Gastrocnemius medialis (tissue), 4 donors: ENCODE measurements at regions not wholly inside any gene's neighbourhood (a gene's known extent, or its start where the extent isn't known, plus 50 kb on each side); places are given as distances from the start of the nearest gene placed in this dataset.

Experiments
- ATAC-seq, 2 donors: fragments of 150-250 bp; one replicate each; pipeline ENCODE4 v1.9.1; 2016
- DNase-seq, 2 donors: peaks; one replicate each; pipeline ENCODE4 v3.0.0-alpha.2; 2019
- H3K27ac ChIP-seq, 4 donors: fragments of 200-600 bp; sonication (generic); 1 replicate in 1 of 4; 2 replicates in 3 of 4; pipeline ENCODE4 v1.5.1; 2016 to 2018; ENCODE audit warnings: mild to moderate bottlenecking in 2 of 4, moderate library complexity in 1 of 4
- H3K27me3 ChIP-seq, 3 donors: fragments of 200-600 bp; sonication (generic) in 2 of 3; 1 replicate in 1 of 3; 2 replicates in 2 of 3; pipeline versions ENCODE4 v1.5.1 to v1.6.0; 2016 to 2019; ENCODE audit warnings: mild to moderate bottlenecking in 1 of 3, moderate library complexity in 1 of 3
- H3K36me3 ChIP-seq, 2 donors: fragments of 200-600 bp; sonication (generic) in 1 of 2; one replicate each; pipeline ENCODE4 v1.5.1; 2017 to 2018
- H3K4me1 ChIP-seq, 2 donors: fragments of 200-600 bp; sonication (generic) in 1 of 2; one replicate each; pipeline ENCODE4 v1.5.1; 2016 to 2017; ENCODE audit warnings: mild to moderate bottlenecking in 2 of 2
- H3K4me3 ChIP-seq, 4 donors: fragments of 200-600 bp; sonication (generic) in 3 of 4; 1 replicate in 1 of 4; 2 replicates in 3 of 4; pipeline ENCODE4 v1.5.1; 2016 to 2019; ENCODE audit warnings: mild to moderate bottlenecking in 2 of 4
- H3K9me3 ChIP-seq, 3 donors: fragments of 200-600 bp; sonication (generic) in 2 of 3; 1 replicate in 1 of 3; 2 replicates in 2 of 3; pipeline ENCODE4 v1.5.1; 2016 to 2019
- POLR2A ChIP-seq, 2 donors: fragments of 450-650 bp; IDR thresholded peaks; one replicate each; pipeline ENCODE4 v1.6.1; 2017; ENCODE audit warnings: antibody characterized with exemption in 2 of 2, mild to moderate bottlenecking in 2 of 2, moderate library complexity in 2 of 2
- in situ Hi-C, 4 donors: fragments of 200-750 bp; cut with MboI; loops; one replicate each; pipeline versions ENCODE4 v1.15.0 to v1.8.0; 2017; ENCODE audit warnings: low sequenced_read_pairs in 4 of 4
- intact Hi-C: fragments of 100-400 bp; cut with DNase I; formaldehyde crosslinking; loops from one replicate; pipeline ENCODE4 v1.15.1; 2023; ENCODE audit warnings: low total_unique reads
- TF ChIP-seq, protein P1 (sequence below), 5 experiments: fragments of 450-650 bp in 3 of 5; fragments of 200-600 bp in 2 of 5; sonication (generic) in 2 of 5; IDR thresholded peaks in 4 of 5; conservative IDR thresholded peaks in 1 of 5; 1 replicate in 4 of 5; 2 replicates in 1 of 5; pipeline ENCODE4 v1.5.1; 2016 to 2019; ENCODE audit warnings: antibody characterized with exemption in 5 of 5, mild to moderate bottlenecking in 3 of 5, moderate library complexity in 3 of 5

DNA sequence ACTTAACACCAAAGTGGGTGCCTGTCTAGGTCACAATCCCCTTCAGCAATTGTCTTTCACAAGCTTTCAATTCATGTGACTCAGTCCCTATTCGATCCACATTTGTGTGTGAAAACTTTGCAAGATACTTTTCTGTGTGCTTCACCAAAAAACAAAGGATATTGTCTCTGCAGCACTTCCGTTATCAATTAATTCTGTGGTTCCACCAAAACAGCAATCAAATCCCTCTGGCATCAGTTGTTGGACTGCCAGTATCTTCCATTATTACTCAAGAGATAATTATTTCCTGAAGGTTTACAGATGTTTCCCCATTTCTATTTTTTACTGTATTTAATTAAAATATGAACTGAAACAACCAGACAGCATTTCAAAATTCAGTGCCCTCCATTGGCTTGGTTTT, 481.4 kb downstream of the SUCLA2 start:
- no peak overlapping the region for H3K27ac ChIP-seq
- H3K36me3 ChIP-seq = no peaks in the 10 kb centered on the region
- DNase-seq (no peak), ATAC-seq (no peak)
- no peaks in the 10 kb centered on the region for H3K4me1 ChIP-seq
- H3K4me3 ChIP-seq = no peak overlapping the region
- TF ChIP-seq, protein P1, sequence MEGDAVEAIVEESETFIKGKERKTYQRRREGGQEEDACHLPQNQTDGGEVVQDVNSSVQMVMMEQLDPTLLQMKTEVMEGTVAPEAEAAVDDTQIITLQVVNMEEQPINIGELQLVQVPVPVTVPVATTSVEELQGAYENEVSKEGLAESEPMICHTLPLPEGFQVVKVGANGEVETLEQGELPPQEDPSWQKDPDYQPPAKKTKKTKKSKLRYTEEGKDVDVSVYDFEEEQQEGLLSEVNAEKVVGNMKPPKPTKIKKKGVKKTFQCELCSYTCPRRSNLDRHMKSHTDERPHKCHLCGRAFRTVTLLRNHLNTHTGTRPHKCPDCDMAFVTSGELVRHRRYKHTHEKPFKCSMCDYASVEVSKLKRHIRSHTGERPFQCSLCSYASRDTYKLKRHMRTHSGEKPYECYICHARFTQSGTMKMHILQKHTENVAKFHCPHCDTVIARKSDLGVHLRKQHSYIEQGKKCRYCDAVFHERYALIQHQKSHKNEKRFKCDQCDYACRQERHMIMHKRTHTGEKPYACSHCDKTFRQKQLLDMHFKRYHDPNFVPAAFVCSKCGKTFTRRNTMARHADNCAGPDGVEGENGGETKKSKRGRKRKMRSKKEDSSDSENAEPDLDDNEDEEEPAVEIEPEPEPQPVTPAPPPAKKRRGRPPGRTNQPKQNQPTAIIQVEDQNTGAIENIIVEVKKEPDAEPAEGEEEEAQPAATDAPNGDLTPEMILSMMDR (IDR thresholded peaks at IDR 0.05 in 4 of 5, conservative IDR thresholded peaks at IDR 0.05 in 1 of 5) = no peak
- no peak for TF ChIP-seq POLR2A (IDR thresholded peaks at IDR 0.05)
- H3K27me3 ChIP-seq = no peaks in the 10 kb centered on the region
- intact Hi-C loops = no loop called here
- no peaks in the 10 kb centered on the region for H3K9me3 ChIP-seq
- in situ Hi-C loops = no loop called here

DNA sequence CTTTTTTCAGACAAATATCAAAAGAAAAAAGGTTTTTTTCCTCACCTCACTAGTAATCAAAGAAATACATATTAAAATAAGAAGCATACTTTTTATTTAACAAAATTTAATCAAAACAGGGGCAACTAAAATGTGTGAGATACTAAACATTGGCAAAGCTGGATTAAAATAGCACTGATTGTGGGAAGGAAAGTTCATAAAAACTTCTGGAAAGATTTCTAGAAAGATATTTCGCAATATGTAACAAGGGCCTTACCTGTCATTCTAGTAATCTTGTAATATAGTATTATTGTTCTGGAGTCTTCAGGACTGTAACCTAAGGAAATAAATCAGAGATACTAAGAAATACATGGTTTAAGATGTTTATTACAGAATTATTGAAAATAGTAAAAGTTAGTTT, 482.5 kb downstream of the SUCLA2 start:
- Histone ChIP-seq H3K4me3 (no peak overlapping the region), H3K4me1 (no peaks in the 10 kb centered on the region), H3K27me3 (no peaks in the 10 kb centered on the region), H3K27ac (no peak overlapping the region), H3K36me3 (no peaks in the 10 kb centered on the region), H3K9me3 (no peaks in the 10 kb centered on the region)
- no peak for TF ChIP-seq POLR2A (IDR thresholded peaks at IDR 0.05)
- TF ChIP-seq, protein P1 (IDR thresholded peaks at IDR 0.05 in 4 of 5, conservative IDR thresholded peaks at IDR 0.05 in 1 of 5) = no peak
- intact Hi-C loops = no loop called here
- no peak for DNase-seq
- no peak for ATAC-seq
- in situ Hi-C loops = no loop called here

DNA sequence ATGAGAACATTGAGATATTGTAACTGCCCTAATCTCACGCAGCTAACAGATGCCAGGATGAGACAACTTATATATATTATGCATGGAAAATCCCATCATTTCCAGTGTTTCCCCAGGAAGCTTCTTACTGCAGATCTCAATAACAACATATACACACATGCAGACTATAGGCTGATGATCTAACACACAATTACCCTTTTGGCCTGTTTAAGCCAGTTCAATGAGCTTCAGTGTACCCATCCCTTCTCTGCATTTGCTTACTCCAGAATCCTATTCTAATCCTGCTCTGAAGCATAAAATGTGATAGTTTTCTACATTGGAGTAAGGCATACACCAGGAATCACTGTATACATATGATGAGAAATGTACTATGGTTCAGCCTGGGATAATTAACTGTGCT, 489.4 kb downstream of the SUCLA2 start:
- in situ Hi-C loops (no loop called here), intact Hi-C loops (no loop called here)
- H3K4me3 ChIP-seq = no peak overlapping the region
- no peak for DNase-seq
- H3K27ac ChIP-seq = no peak overlapping the region
- H3K36me3 ChIP-seq = no peaks in the 10 kb centered on the region
- no peaks in the 10 kb centered on the region for H3K27me3 ChIP-seq
- no peak for ATAC-seq
- no peaks in the 10 kb centered on the region for H3K9me3 ChIP-seq
- no peak for TF ChIP-seq POLR2A (IDR thresholded peaks at IDR 0.05)
- TF ChIP-seq, protein P1 (IDR thresholded peaks at IDR 0.05 in 4 of 5, conservative IDR thresholded peaks at IDR 0.05 in 1 of 5) = no peak
- H3K4me1 ChIP-seq = no peaks in the 10 kb centered on the region

DNA sequence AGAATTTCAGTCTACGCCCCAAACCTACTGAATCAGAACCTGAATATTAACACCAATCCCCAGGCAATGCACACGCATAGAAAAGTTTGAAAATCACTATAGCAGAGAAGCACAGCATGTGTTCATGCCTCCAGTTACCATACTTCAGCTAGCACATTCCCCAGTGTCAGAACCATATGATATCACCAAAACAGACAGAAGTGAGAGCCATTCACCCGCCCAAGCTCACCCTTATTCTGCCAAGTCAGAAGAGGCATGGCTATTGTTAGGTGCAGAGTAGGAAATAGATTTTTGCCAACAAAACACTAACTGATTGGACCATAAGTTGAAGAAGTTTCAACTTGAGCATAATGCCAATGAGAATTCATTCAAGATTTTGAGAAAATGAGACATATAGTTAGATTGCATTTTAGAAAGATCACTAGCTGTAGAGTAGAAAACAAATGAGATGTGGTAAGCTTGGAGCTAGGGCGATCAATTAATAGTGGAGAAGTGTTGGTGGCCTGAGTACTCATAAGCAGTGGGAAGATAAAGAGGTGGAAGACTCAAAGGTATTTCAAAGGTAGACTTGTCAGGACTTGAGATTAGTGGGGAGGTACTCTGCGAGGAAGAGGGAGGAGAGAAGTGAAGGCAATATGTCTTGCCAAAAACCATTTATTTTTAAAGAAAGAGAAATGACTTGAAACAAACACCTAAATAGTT, 492.4 kb downstream of the SUCLA2 start:
- Histone ChIP-seq H3K4me1 (no peaks in the 10 kb centered on the region), H3K36me3 (no peaks in the 10 kb centered on the region), H3K27ac (no peak overlapping the region), H3K27me3 (no peaks in the 10 kb centered on the region), H3K9me3 (no peaks in the 10 kb centered on the region), H3K4me3 (no peak overlapping the region)
- TF ChIP-seq, protein P1 (IDR thresholded peaks at IDR 0.05 in 4 of 5, conservative IDR thresholded peaks at IDR 0.05 in 1 of 5) = no peak
- TF ChIP-seq POLR2A (IDR thresholded peaks at IDR 0.05) = no peak
- no peak for ATAC-seq
- no peak for DNase-seq
- in situ Hi-C loops (no loop called here), intact Hi-C loops (no loop called here)

DNA sequence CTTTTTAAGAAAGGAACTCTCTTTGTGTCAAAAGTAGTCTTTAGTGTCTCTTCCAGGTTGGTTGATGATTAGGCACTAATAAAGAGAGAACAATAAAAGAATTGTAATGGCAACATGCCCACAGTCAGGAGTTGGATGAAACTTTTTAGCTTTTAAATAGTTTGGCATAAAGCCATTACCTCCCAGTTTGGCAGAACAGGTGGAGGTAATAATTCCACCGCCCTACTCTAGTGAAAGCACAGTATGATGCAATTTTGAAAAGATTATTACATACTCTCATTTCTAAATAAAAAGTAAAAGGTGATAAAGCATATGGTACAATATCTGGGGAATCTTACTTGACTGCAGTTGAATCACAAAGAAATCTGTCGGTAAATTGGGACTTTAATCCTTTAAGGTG, 497.6 kb downstream of the SUCLA2 start:
- TF ChIP-seq, protein P1 (IDR thresholded peaks at IDR 0.05 in 4 of 5, conservative IDR thresholded peaks at IDR 0.05 in 1 of 5) = no peak
- TF ChIP-seq POLR2A (IDR thresholded peaks at IDR 0.05) = no peak
- ATAC-seq = no peak
- in situ Hi-C loops = no loop called here

More for the DNA sequence above, 497.6 kb downstream of the SUCLA2 start:
- no peaks in the 10 kb centered on the region for H3K27me3 ChIP-seq
- intact Hi-C loops = no loop called here
- no peaks in the 10 kb centered on the region for H3K36me3 ChIP-seq
- H3K27ac ChIP-seq = no peak overlapping the region
- H3K9me3 ChIP-seq = no peaks in the 10 kb centered on the region
- no peak for DNase-seq
- no peaks in the 10 kb centered on the region for H3K4me1 ChIP-seq
- H3K4me3 ChIP-seq = no peak overlapping the region
